K562 (cell line): ENCODE measurements at regions not wholly inside any gene's neighbourhood (a gene's known extent, or its start where the extent isn't known, plus 50 kb on each side); places are given as distances from the start of the nearest gene placed in this dataset.

Experiments used
- ETV5 ChIP-seq: sonication (generic); formaldehyde crosslinking; IDR thresholded peaks from 2 replicates; pipeline ENCODE4 v1.4.0; 2020; ENCODE audit warnings: low read depth, mild to moderate bottlenecking, missing genetic modification reagents
- FOSL1 ChIP-seq: fragments of 200-800 bp; sonication (Bioruptor generic); conservative IDR thresholded peaks from 2 replicates; pipeline ENCODE4 v1.6.1; 2016; ENCODE audit warnings: missing genetic modification characterization, missing compliant biosample characterization
- HMG20A ChIP-seq: fragments of 450-650 bp; formaldehyde crosslinking; conservative IDR thresholded peaks from 2 replicates; pipeline ENCODE4 v1.4.0; 2020; ENCODE audit warnings: mild to moderate bottlenecking, mixed read lengths
- KLF16 ChIP-seq: IDR thresholded peaks from 2 replicates; pipeline ENCODE4 v1.6.1; 2016; ENCODE audit warnings: antibody characterized with exemption
- MBD1 ChIP-seq: fragments of 250-450 bp; sonication (Bioruptor Pico); IDR thresholded peaks from 2 replicates; pipeline ENCODE4 v1.8.0; 2022; ENCODE audit warnings: inconsistent platforms
- PHTF2 ChIP-seq: fragments of 250-450 bp; sonication (Bioruptor Pico); IDR thresholded peaks from 2 replicates; pipeline ENCODE4 v1.5.0; 2021; ENCODE audit warnings: mild to moderate bottlenecking
- POLR2A ChIP-seq: fragments of 450-650 bp; conservative IDR thresholded peaks from 2 replicates; pipeline ENCODE4 v1.6.1; 2016
- RBM34 ChIP-seq: fragments of 200-400 bp; formaldehyde crosslinking; IDR thresholded peaks from 2 replicates; pipeline ENCODE4 v1.6.1; 2018; ENCODE audit warnings: low read length, borderline replicate concordance; ENCODE audit not compliant: insufficient read depth
- SP2 ChIP-seq: IDR thresholded peaks from 2 replicates; pipeline ENCODE4 v1.6.1; 2011; ENCODE audit warnings: mild to moderate bottlenecking, low read depth, low read length, moderate library complexity; ENCODE audit not compliant: poor library complexity, severe bottlenecking; ENCODE audit errors: extremely low read depth
- SUPT5H ChIP-seq: fragments of 450-650 bp; IDR thresholded peaks from 2 replicates; pipeline ENCODE4 v1.6.1; 2016
- TCF3 ChIP-seq: sonication (generic); formaldehyde crosslinking; IDR thresholded peaks from 2 replicates; pipeline ENCODE4 v1.4.0; 2020; ENCODE audit warnings: mild to moderate bottlenecking, missing genetic modification reagents
- TEAD1 ChIP-seq, 2 experiments: fragments of 450-650 bp in 1 of 2; sonication (generic) in 1 of 2; formaldehyde crosslinking; IDR thresholded peaks; 2 replicates each; pipeline versions ENCODE4 v1.4.0 to v1.8.0; 2020 to 2022; ENCODE audit warnings: mild to moderate bottlenecking in 2 of 2, missing genetic modification reagents in 1 of 2
- TEAD4 ChIP-seq, 2 experiments: sonication (generic) in 1 of 2; formaldehyde crosslinking in 1 of 2; IDR thresholded peaks; 2 replicates each; pipeline versions ENCODE4 v1.6.1 to v1.8.0; 2012 to 2022; ENCODE audit warnings: borderline replicate concordance in 1 of 2, inconsistent platforms in 1 of 2, low read length in 1 of 2, mild to moderate bottlenecking in 1 of 2, missing genetic modification reagents in 1 of 2
- WHSC1 ChIP-seq: IDR thresholded peaks from one replicate; pipeline ENCODE4 v1.6.1; 2012; ENCODE audit warnings: low read length, control low read depth, inconsistent platforms
- ZNF316 ChIP-seq: fragments of 450-650 bp; IDR thresholded peaks from 2 replicates; pipeline ENCODE4 v1.6.1; 2016
- ZNF384 ChIP-seq: IDR thresholded peaks from 2 replicates; pipeline ENCODE4 v1.6.1; 2012; ENCODE audit warnings: low read depth, low read length, improper control_type of control experiment
- ZNF584 ChIP-seq: fragments of 200-800 bp; sonication (Bioruptor generic); IDR thresholded peaks from 2 replicates; pipeline ENCODE4 v1.6.1; 2016; ENCODE audit warnings: low read depth, mild to moderate bottlenecking, missing genetic modification characterization, missing compliant biosample characterization
- TF ChIP-seq, protein P1 (sequence below): fragments of 200-800 bp; sonication (Bioruptor generic); IDR thresholded peaks from 2 replicates; pipeline ENCODE4 v1.6.1; 2016; ENCODE audit warnings: missing genetic modification characterization, missing compliant biosample characterization
- TF ChIP-seq, protein P2 (sequence below), 2 experiments: IDR thresholded peaks in 1 of 2; conservative IDR thresholded peaks in 1 of 2; 2 replicates each; pipeline ENCODE4 v1.6.1; 2016; ENCODE audit warnings: low read depth in 2 of 2, mild to moderate bottlenecking in 1 of 2, missing compliant biosample characterization in 1 of 2, missing genetic modification characterization in 1 of 2, moderate library complexity in 1 of 2

- TF ChIP-seq, protein P1, sequence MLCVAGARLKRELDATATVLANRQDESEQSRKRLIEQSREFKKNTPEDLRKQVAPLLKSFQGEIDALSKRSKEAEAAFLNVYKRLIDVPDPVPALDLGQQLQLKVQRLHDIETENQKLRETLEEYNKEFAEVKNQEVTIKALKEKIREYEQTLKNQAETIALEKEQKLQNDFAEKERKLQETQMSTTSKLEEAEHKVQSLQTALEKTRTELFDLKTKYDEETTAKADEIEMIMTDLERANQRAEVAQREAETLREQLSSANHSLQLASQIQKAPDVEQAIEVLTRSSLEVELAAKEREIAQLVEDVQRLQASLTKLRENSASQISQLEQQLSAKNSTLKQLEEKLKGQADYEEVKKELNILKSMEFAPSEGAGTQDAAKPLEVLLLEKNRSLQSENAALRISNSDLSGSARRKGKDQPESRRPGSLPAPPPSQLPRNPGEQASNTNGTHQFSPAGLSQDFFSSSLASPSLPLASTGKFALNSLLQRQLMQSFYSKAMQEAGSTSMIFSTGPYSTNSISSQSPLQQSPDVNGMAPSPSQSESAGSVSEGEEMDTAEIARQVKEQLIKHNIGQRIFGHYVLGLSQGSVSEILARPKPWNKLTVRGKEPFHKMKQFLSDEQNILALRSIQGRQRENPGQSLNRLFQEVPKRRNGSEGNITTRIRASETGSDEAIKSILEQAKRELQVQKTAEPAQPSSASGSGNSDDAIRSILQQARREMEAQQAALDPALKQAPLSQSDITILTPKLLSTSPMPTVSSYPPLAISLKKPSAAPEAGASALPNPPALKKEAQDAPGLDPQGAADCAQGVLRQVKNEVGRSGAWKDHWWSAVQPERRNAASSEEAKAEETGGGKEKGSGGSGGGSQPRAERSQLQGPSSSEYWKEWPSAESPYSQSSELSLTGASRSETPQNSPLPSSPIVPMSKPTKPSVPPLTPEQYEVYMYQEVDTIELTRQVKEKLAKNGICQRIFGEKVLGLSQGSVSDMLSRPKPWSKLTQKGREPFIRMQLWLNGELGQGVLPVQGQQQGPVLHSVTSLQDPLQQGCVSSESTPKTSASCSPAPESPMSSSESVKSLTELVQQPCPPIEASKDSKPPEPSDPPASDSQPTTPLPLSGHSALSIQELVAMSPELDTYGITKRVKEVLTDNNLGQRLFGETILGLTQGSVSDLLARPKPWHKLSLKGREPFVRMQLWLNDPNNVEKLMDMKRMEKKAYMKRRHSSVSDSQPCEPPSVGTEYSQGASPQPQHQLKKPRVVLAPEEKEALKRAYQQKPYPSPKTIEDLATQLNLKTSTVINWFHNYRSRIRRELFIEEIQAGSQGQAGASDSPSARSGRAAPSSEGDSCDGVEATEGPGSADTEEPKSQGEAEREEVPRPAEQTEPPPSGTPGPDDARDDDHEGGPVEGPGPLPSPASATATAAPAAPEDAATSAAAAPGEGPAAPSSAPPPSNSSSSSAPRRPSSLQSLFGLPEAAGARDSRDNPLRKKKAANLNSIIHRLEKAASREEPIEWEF (CRISPR knock-in tag): no peak
- TF ChIP-seq SP2 (no peak), FOSL1 (tag) (peak; percentile 77), PHTF2 (no peak), TEAD1 (CRISPR knock-in tag; IDR thresholded peaks at IDR 0.05) (0 out of 4 replicates have a peak, but pooled peaks of 1 of the 2 experiments have one; percentile 62), POLR2A (no peak), SUPT5H (no peak), KLF16 (no peak; the same call in 1 of the 2 replicates), ZNF316 (no peak), TEAD4 (IDR thresholded peaks at IDR 0.05; ENCODE audit: low read length) (peak; percentile 78), TEAD4 (CRISPR knock-in tag; IDR thresholded peaks at IDR 0.05; ENCODE audit: borderline replicate concordance) (no peak), MBD1 (CRISPR knock-in tag) (no peak), ETV5 (no peak), HMG20A (CRISPR knock-in tag) (peak; percentile 88; the same call in 1 of the 2 replicates), ZNF584 (CRISPR knock-in tag) (peak; percentile 65; the same call in 1 of the 2 replicates), TCF3 (CRISPR knock-in tag) (peak; percentile 34; the same call in 1 of the 2 replicates), RBM34 (no peak), ZNF384 (no peak), WHSC1 (no peak)
- TF ChIP-seq, protein P2, sequence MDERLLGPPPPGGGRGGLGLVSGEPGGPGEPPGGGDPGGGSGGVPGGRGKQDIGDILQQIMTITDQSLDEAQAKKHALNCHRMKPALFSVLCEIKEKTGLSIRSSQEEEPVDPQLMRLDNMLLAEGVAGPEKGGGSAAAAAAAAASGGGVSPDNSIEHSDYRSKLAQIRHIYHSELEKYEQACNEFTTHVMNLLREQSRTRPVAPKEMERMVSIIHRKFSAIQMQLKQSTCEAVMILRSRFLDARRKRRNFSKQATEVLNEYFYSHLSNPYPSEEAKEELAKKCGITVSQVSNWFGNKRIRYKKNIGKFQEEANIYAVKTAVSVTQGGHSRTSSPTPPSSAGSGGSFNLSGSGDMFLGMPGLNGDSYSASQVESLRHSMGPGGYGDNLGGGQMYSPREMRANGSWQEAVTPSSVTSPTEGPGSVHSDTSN (CRISPR knock-in tag; IDR thresholded peaks at IDR 0.05; ENCODE audit: low read depth): no peak
- TF ChIP-seq, protein P2 (tag; conservative IDR thresholded peaks at IDR 0.05; ENCODE audit: low read depth): peak; percentile 77
These were observed 100.2 kb upstream of the COG2 start (continued) for GRCh38 chr1:230542054-230542453.
